T47D (cell line): ENCODE measurements at regions not wholly inside any gene's neighbourhood (a gene's known extent, or its start where the extent isn't known, plus 50 kb on each side); places are given as distances from the start of the nearest gene placed in this dataset.

Source experiments
- DNase-seq, 2 experiments: peaks; one replicate each; pipeline versions ENCODE4 v3.0.0 to v3.0.0-alpha.2; 2011 to 2012; ENCODE audit warnings: low read depth in 1 of 2, low spot score in 1 of 2
- JUND ChIP-seq: IDR thresholded peaks from 2 replicates; pipeline ENCODE4 v1.6.1; 2012; ENCODE audit warnings: low read depth
- in situ Hi-C: cut with HindIII; loops from 2 replicates; pipeline ENCODE4 v1.10.0; 2016; ENCODE audit warnings: low sequenced_read_pairs, low pct_unique_long_range_greater_than_20kb

DNA sequence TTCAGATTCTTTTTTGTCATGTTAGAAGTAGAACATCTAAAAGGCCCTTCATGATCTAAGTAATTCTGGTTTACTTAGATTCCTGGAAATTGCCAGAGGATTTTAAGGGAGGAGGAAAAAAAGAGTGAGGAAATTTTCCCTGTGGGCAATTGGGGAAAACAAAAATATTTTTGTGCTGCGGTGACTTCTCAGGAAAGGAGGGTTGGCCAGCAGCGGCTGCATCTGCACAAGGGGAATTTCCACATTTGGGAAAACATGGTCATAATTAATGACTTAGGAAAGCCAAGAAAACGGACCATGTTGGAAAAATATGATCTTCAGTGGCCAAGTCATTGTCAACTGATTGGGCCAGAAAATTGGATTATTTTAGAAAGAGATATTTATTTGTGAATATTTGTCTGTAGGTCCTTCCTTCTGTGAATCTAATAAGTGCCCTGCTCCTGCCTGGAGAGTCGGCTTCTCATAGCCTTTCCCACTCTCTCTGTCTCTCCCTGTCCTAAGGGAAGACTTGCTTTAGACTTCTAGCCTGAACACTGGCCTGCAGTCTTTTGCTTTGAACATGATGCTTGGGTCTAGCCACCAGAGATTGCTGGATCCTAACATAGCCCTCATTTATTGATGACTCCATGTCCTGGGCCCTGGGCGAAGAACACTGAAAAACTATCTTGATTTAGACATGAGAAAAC is 124.2 kb upstream of the MKLN1 start:
- no peak for TF ChIP-seq JUND
- in situ Hi-C loops = no loop called here
- no peak for DNase-seq

DNA sequence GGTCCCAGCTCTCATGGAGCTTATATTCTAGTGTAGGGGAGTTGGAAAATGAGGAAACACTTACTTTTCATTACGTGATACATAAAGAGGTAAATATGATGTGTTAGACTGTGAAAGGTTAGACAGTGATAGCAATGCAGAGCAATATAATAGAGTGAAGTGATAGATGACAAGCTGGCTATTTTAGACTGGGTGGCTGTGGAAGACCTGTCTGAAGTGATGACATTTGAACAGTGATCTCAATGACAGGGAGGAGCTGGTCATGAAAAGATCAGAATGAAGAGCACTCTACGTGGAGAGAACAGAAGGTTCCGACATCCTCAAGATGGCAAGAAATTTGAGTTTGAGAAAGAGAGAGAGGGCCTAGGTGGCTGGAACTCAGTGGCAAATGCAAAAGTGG is 118.9 kb upstream of the MKLN1 start:
- no peak for TF ChIP-seq JUND
- no peak for DNase-seq
- in situ Hi-C loops = no loop called here

- DNase-seq = peak in 1 of 2 experiments; percentile 1
- in situ Hi-C loops = no loop called here
- no peak for TF ChIP-seq JUND
Measured at GRCh38 chr7:131210618-131211017, 117.1 kb upstream of the MKLN1 start.

- in situ Hi-C loops = no loop called here
- TF ChIP-seq JUND = no peak
- DNase-seq = no peak
Measured at GRCh38 chr7:131211500-131211899, 116.2 kb upstream of the MKLN1 start.

DNA sequence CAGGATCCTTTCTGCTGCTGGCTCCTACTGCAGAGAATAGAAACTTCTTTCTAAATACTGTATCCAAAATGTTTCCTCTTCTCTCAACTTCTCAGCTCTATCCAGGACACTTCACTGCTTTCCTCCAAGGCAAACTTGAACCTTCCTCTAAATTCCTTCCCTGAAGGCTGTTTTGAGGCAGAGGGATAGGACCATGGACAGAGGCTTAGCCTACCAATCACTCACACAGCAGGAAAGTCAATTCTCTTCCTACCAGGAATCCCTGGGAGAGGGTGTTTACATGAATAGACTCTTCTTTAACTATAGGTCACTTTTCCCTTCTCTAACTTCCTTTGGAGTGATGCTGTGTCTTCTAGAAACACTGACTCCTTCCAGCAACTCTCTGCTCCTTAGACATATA is 115.6 kb upstream of the MKLN1 start:
- peak; percentile 62 to 69 for DNase-seq
- in situ Hi-C loops = no loop called here
- TF ChIP-seq JUND = no peak

- no peak for TF ChIP-seq JUND
- no peak for DNase-seq
- in situ Hi-C loops = no loop called here
Measured at GRCh38 chr7:131218727-131219128, 108.9 kb upstream of the MKLN1 start.

GRCh38 chr7:131219312-131220041 is 108.2 kb upstream of the MKLN1 start:
- TF ChIP-seq JUND = no peak
- in situ Hi-C loops = no loop called here
- no peak for DNase-seq

GRCh38 chr7:131221061-131221460 is 106.6 kb upstream of the MKLN1 start:
- in situ Hi-C loops = no loop called here
- no peak for TF ChIP-seq JUND
- no peak for DNase-seq

DNA sequence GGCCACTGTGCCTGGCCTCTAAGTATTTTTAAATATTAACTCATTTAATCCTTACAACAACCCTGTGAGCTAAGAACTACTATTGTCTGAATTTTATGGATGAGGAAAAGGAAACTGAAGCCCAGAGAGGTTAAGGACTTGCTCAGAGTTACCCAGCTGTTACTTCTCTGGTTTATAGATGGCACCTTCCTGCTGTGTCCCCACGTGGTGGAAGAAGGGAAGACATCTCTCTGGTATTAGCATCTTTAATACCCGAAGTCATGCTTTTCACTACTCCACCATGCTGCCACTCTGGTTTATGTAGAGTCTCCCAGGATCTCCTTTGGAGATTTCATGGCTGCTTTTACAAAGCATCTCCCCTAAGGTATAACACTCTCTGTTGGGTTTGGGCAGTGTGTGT is 105.5 kb upstream of the MKLN1 start:
- in situ Hi-C loops = no loop called here
- no peak for DNase-seq

DNA sequence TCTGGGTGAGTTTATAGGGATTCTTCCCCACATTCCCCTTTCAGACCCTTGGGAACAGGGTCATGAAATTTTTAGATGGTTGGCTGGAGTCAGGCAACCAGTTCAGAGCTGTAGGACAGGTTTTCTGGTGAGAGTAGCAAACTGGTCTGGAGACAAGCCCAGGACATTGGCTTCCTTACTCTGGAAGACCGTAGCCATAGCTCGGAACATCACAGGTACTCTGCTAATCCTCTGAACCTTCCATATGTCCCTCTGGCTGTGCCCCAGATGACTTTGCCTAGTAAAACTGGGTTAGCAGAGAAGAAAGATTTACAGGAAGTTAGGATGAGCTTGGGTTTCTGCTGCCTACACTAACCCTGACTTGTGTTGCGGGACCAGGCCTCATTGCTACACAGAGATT is 104.5 kb upstream of the MKLN1 start:
- DNase-seq = no peak
- TF ChIP-seq JUND = no peak
- in situ Hi-C loops = no loop called here

More for the DNA sequence above, 105.5 kb upstream of the MKLN1 start:
- no peak for TF ChIP-seq JUND

DNA sequence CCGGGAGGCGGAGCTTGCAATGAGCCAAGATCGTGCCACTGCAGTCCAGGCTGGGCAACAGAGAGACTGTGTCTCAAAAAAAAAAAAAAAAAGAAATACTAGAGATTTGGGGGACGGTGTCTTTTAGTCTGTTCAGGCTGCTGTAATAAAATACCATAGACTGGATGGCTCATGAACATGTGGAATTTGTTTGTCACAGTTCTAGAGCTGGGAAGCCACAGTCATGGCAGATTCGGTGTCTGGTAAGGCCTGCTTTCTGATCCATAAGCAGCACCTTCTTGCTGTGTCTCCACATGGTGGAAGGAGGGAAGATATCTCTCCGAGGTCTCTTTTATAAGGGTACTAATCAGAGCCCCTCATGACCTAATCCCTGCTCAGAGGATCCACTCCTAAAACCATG is 102.7 kb upstream of the MKLN1 start:
- no peak for TF ChIP-seq JUND
- in situ Hi-C loops = no loop called here

DNA sequence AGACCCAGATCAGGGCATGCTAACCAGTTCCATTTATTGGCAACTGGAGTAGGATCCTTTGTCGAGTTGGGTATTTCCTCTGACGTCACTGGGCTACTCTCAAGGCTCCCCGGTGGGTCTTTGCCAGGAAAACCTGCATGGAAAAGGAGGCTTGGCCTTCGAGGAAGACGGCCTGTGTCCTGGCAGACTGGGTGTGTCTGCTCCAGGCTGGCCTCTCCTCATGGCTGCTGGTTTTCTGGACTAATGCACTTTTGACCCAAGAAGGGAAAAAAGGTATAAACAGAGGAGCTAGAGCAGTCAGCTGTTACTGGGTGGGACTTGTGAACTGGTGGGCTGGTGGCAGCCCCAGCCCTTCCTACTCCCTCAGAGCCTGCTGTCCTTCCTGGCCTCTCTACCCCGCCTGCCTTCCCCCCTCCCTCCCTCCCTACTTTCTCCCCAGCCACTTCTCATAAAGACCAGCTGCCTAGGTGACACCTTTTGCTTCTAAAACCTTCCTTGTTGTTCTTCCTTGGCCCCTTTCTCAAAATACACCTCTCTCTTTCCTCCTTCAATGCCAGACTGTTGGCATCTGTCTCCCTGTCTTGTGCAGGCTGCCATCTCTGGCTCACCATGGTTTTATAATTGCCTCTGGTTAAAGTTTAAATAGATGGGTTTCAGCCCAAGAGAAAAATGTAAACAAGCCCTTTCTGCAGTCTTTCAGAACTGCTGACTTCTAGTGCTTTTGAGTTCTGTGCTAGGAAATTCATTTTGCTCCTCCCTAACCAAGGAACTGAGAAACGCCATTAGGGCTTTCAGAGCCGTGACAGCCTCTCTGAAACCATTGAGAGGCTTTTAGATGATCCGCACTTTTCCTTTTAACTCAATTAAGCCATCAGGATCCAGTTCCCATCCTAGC is 101.8 kb upstream of the MKLN1 start:
- DNase-seq = no peak
- in situ Hi-C loops = no loop called here
- TF ChIP-seq JUND = no peak

More for the DNA sequence above, 102.7 kb upstream of the MKLN1 start:
- DNase-seq = no peak

DNA sequence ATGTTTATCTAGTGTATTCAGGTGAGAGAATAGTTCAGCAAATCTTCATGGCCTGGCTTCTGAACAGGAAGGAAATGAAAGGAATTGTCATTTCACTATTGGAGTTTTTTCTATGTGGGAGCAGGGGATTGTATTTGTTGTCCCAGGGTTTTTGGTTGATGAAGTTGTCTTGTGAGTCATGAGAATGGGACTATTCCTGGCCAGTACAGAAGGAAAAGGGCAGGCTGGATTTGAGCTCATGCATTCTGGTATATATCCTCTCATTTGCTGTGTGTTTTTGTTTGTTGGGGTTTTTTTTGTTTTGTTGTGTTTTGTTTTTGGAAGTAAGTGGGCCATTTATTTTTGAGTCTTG is 101.2 kb upstream of the MKLN1 start:
- no peak for TF ChIP-seq JUND

More for the DNA sequence above, 101.2 kb upstream of the MKLN1 start:
- in situ Hi-C loops = no loop called here
- no peak for DNase-seq
